Stimulated activated CD4-positive, alpha-beta T cell treated with anti-CD3 and anti-CD28 coated beads, Interleukin-1b, Interleukin-23, amount 100 ng/mL, for 48 hours (primary cell): ENCODE measurements at regions not wholly inside any gene's neighbourhood (a gene's known extent, or its start where the extent isn't known, plus 50 kb on each side); places are given as distances from the start of the nearest gene placed in this dataset.
"Not testable (repeated sequence)": the region's sequence is repeated elsewhere in the genome, so short reads cannot be mapped to it uniquely, and the experiment has no call there.

Source experiments
- DNase-seq: peaks from one replicate; pipeline ENCODE4 v3.0.0-alpha.2; 2020

DNA sequence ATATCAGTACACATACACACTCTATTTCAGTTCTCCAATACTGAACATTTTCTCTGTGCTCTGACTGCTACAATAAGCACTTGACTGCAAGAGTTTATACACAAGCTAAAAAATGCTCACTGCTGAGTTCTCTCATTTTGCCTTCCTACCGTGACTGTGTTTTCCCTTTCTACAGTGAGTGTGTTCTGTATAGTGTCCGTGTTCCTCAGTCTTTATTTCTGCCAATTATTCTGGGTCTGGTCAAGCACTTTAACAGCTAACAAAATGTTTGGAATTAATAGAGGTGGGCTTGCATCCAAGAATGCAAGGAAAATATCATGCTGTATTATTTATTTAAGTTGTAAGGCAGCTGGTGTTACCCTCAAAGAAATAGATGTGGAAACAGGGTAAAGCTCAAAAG lies 217.0 kb upstream of the NREP start:
- no peak for DNase-seq

GRCh38 chr5:111972548-111972947 lies 215.6 kb upstream of the NREP start:
- DNase-seq = no peak

DNA sequence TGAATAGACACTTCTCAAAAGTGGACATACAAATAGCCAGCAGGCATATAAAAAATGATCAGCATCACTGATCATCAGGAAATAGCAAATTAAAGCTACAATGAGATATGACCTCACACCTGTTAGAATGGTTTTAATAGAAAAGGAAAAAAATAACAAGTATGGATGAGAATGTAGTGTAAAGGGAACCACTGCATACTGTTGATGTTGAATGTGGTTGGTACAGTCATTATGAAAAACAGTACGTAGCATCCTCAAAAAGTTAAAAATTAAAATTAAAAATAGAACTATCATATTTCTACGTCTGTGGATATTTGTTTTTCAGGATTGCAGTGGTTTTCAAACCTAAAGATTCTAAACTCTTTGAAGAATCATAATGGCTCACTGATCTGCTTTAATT lies 215.1 kb upstream of the NREP start:
- DNase-seq = no peak

DNA sequence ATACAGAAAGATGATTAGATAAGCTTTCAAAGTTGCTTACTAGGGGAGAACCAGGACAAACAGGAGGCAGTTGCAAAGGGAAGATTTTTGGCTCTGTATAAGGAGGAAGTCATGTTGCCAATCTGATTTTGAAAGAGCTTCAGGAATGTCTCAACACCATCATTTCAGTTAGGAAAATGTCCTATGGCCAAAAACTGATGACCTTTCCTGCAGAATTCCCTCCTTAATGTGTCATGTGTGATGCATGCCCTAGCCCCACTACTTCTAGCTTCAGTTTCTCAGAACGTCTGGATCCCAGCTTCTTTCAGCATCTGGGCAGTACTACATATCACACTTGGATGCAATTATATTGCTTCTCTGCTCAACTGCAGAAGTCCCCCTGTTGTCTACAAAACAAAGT lies 211.5 kb upstream of the NREP start:
- DNase-seq = no peak

GRCh38 chr5:111967463-111967862 lies 210.5 kb upstream of the NREP start:
- DNase-seq = no peak

DNA sequence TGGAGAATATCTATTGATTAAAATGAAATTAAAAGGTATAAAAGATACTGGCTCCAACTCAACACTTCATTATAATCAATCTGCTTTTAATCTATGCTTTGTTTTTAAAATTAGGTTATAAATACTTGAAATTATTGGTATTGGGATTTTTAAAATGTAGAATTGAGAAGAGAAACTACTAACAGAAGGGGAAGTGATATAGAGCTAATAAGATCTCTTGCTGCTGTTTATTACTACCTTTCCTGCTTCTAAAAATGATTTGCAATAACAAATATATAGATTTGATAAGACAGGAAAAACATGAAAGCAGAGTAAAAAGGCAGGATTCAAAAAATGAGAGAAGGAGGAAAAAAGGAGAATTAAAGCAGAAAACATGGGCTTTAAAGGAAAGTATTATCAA lies 209.3 kb upstream of the NREP start:
- no peak for DNase-seq

GRCh38 chr5:111963555-111963954 lies 206.6 kb upstream of the NREP start:
- DNase-seq = no peak

- DNase-seq = no peak
These were observed 205.9 kb upstream of the NREP start for GRCh38 chr5:111962906-111963305.

DNA sequence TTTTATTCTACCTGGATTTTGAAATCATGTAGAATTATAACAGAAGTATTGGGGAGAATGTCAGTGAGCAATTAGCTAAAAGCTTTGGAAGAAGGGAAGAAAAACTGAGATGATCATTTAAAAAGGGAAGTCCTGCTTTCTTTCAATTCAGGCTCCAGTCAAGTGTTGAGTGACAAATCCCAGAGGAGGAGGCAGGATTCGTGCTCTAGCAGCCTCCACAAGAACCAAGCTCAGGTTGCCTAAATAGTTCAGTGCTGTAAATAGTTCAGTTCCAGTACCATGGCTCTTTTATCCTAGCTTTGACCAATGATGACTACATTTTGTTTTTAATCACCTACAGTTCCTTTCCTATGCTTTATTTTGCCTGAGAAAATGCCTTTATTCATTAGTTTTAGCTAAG lies 204.9 kb upstream of the NREP start:
- DNase-seq = no peak

GRCh38 chr5:111960476-111961215 lies 203.7 kb upstream of the NREP start:
- no peak for DNase-seq

DNA sequence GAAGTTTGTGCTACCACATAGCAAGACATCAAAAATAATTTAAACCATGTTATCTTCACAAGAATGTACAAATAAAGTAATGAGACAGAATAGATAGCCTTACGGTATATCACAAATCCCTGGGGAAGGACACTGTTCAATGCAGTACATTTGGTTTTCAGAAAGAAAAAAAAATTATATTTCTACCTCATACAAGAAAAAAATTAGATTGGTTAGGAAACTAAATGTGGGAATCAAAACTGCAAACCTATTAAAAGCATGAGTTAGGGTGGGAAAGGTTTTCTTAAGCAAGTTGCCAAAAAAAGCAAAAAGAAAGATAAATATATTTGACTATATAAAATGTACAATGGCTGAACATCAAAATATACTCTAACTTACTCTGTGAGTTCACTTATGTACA lies 201.9 kb upstream of the NREP start:
- no peak for DNase-seq

DNA sequence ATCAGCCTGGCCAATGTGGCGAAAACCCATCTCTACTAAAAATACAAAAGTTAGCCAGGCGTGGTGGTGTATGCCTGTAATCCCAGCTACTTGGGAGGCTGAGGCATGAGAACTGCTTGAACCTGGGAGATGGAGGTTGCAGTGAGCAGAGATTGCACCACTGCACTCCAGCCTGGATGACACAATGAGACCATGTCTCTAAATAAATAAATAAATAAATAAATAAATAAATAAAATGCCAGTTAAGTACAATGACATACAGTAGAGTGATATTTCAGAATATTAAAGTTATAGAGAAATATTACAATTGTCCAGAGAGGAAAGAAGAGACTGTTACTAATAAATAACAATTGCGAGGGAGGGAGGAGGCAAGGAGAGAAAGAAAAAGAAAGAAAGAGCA lies 199.8 kb upstream of the NREP start:
- DNase-seq = not testable (repeated sequence)

DNA sequence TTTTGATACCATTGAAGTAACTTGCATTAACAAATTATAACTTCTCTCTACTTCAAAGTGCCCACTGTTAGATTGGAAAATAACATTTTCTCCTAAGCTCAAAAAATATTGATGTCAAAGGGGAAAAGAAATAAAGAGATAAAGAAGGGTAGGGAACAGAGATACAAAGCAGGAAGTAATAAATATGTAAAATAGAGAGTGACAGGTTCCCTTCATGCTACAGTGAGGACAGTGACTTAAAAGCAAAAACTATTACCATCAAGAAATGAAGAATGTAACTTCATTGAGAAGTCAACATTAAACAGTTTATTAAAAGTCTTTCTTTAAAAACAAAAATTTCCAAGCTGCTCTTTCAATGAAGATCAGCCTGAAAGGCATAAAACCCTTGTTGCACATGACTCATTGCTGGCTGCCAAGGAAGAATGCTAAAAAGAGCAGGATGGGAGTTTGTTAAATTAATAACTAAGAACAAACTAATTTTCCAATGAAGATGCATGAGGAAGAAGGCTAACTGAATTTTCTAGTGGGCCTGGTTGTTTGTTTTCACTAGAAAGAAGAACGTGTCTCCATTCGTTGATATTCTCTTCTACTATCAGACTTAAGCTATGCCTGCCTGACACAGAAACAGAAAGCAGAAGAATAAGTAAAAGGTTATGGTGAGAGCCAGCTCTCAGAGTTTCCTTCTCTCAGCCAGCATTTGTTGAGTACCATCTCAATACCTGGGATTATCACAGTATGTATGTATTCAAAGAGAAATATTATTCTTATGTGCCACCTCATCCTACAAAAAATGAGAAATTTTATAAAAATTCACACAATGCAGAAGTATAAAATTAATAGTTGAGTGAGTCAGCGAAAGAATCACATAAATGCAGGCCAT lies 197.8 kb upstream of the NREP start:
- DNase-seq = no peak

- DNase-seq = no peak
These were observed 196.5 kb upstream of the NREP start for GRCh38 chr5:111953351-111954127.

DNA sequence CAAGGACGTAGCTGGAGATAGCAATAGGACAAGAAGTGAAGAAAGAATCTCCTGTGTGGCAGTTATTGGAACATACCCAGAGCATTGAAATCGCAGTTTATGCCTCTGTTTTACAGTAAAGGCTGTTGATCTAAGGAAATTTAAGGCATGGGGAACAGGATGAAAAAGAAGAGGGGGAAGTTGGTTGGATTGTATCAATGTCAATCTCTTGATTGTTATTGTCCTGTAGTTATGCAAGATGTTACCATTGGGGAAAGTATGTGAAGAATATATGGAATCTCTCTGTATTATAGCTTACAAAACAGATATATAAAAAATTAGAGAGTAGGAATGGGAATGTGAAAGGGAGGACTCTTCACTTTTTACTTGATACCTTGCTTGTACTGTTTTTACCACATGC lies 195.6 kb upstream of the NREP start:
- DNase-seq = no peak

DNA sequence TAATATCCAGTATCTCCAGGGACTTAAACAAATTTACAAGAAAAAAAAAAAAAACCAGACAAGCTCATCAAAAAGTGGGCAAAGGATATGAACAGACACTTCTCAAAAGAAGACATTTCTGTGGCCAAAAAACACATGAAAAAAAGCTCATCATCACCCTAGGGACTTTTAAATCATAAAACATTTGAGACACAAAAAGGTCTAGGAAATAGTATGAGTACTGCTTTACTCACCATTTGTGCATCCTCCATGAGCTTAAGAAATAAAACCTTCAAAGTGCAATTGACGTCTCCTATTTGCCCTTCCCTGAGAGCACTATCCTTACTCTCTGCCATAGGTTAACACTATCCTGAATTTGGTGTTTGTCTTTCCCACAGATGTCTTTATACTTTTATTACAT lies 193.7 kb upstream of the NREP start:
- DNase-seq = no peak

- no peak for DNase-seq
These were observed 191.3 kb upstream of the NREP start for GRCh38 chr5:111948092-111948841.

DNA sequence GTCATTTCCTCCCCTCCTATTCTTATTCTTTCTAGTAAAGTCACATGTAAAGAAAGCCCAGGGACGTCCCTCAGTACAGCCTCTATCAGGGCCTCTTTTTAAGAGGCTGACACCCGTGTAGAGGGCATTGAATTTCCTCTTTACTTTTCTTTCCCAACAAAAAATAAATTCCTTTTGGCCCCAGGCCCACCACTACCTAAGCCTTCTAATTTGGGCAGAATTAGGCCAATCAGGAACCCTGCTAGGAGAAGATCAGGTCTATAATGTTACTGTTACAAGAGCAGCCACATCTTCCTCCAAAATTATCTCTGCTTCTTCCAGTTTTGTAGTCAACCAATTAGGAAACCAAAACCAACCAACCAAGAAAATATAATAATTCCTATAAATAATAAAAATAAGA lies 189.6 kb upstream of the NREP start:
- DNase-seq = no peak

GRCh38 chr5:111945535-111945934 lies 188.5 kb upstream of the NREP start:
- no peak for DNase-seq

DNA sequence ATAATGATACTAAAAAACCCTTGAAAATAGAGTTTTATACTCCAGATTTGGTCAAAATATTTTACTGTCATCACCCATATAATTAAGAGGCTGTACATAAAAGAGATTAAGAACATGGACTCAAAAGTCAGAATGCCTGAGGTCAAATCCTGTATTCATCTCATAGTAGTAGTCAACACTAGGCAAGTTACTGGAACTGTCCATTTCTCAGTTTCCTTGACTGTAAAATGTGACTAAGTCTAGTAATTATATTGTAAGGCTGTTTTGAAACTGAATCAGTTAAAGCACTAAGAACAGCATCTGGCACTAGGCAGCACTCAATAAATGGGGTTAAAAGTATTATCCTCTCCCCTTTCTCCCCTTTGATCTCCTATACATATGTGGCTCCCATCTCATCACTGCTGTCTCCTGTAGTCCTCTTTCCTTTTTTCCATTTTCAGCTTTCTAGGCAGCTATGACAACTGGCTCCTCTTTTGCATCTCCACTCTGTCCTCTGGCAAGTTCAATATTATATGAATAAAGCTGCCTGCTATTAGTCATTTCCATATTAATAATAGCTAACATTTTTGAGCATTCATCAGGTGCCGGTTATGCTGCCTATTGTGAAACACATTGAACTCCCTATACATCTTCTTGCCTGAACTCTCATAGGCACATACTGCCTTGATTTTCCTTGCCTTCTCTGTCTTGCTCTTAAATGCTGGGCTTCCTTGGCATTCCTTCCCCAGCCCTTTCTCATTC lies 185.8 kb upstream of the NREP start:
- no peak for DNase-seq

GRCh38 chr5:111942201-111942600 lies 185.2 kb upstream of the NREP start:
- DNase-seq = no peak

DNA sequence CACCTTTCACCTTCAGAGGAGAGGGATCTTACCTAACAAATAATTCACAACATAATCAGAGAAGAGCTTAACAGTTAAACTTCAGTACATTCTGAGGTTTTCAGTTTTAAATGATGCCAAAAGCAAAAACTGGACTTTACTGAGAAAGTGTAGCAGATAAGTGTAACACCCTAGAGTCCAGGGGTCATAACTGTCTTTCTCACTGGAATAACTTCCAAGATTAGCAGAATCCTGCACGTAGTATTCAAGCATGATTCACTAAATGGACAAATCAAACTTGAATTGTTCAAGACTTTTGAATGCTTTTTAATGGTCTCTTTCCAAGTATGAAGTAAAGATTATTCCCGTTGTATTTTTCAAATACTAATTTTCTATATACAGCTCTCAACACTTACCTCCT lies 180.1 kb upstream of the NREP start:
- DNase-seq = no peak
